Erythroblast (primary cell): ENCODE measurements at regions not wholly inside any gene's neighbourhood (a gene's known extent, or its start where the extent isn't known, plus 50 kb on each side); places are given as distances from the start of the nearest gene placed in this dataset.

Experiments
- GATA1 ChIP-seq: IDR thresholded peaks from 2 replicates; pipeline ENCODE4 v1.6.1; 2011; ENCODE audit warnings: low read depth, mild to moderate bottlenecking, control low read depth, low read length, moderate library complexity
- POLR2A ChIP-seq: IDR thresholded peaks from 2 replicates; pipeline ENCODE4 v1.6.1; 2011; ENCODE audit warnings: mild to moderate bottlenecking, low read length

DNA sequence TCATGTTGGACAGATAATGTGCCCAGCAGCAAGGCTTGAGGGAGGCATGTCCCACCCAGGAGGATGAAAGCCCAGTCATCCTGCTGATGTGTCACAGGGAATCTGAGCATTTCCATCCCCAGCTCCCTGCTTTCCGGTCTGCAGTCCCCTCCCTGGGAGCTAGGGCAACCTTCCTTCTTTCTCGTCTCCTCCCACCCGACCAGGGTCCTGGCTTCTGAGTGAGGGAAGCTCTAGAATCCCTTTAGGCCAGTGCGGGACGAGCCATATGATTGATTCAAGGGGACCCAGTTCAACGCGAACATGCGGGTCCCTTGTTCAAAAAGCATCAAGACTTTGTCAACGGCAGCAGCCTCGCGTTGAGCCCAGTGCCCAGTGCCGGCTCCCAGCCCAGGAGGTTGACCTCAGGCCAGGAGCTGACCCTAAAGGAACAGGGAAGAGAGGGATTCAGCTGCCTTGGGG is 96.7 kb upstream of the TMPRSS2 start:
- TF ChIP-seq POLR2A (no peak), GATA1 (no peak)
